MM.1S (cell line): ENCODE measurements at regions not wholly inside any gene's neighbourhood (a gene's known extent, or its start where the extent isn't known, plus 50 kb on each side); places are given as distances from the start of the nearest gene placed in this dataset.

Source experiments
- EZH2 ChIP-seq: fragments of 300-600 bp; sonication (generic); optimal IDR thresholded peaks from 2 replicates; pipeline ENCODE3; 2017; ENCODE audit warnings: low read depth, mild to moderate bottlenecking, antibody characterized with exemption, low read length, mixed read lengths
- TF ChIP-seq, protein P1 (sequence below): fragments of 300-600 bp; sonication (generic); IDR thresholded peaks from 2 replicates; pipeline ENCODE4 v1.5.1; 2016; ENCODE audit warnings: antibody characterized with exemption, low read length, mixed read lengths

DNA sequence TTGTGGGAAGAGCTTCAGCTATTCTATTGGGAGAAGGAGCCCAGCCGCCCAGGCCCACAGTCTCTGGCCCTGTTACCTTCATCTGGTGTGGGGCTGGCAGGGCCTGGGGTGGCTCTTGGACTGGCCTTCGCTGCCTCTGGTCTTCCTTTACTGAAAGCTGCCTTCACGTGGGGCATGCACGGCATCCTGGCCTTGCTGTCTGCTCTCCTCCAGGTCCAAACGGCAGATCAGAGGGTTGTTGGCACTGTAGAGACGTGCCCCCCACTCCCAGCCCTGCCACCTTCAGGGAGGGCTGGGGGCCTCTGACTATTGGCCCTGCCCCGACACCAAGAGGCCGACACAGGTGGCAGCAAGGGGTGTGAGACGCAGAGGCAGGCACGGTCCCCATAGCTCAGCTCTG, 291.3 kb upstream of the IRX1 start:
- TF ChIP-seq, protein P1, sequence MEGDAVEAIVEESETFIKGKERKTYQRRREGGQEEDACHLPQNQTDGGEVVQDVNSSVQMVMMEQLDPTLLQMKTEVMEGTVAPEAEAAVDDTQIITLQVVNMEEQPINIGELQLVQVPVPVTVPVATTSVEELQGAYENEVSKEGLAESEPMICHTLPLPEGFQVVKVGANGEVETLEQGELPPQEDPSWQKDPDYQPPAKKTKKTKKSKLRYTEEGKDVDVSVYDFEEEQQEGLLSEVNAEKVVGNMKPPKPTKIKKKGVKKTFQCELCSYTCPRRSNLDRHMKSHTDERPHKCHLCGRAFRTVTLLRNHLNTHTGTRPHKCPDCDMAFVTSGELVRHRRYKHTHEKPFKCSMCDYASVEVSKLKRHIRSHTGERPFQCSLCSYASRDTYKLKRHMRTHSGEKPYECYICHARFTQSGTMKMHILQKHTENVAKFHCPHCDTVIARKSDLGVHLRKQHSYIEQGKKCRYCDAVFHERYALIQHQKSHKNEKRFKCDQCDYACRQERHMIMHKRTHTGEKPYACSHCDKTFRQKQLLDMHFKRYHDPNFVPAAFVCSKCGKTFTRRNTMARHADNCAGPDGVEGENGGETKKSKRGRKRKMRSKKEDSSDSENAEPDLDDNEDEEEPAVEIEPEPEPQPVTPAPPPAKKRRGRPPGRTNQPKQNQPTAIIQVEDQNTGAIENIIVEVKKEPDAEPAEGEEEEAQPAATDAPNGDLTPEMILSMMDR, result no peak
- no peak for TF ChIP-seq EZH2
